ENCODE measurements at regions not wholly inside any gene's neighbourhood (a gene's known extent, or its start where the extent isn't known, plus 50 kb on each side); places are given as distances from the start of the nearest gene placed in this dataset.

DNA sequence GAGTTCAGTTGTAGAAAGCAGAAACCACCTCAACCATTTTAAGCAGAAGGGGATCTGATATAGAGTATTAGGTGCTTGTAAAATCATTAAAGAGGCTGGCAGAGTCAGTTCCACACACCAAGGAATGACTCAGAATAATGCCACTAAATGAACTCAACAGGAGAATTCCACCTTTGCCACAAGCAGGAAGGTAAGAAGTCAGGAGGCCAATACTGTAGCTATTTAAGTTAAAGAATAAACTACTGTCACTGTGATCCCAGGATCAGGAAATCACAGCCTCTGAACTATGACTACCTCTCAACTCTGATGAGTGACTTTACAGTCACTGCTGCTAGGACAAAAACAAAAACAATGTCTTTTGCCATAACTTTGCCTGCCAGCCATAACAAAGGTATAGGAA is 52.5 kb upstream of the PRMT6 start:
- no peaks in the 10 kb centered on the region for H4K20me1 ChIP-seq (ENCODE audit: insufficient read depth, low read length, poor library complexity, severe bottlenecking)
- no peak overlapping the region for H3K4me3 ChIP-seq (ENCODE audit: low read length, poor library complexity, severe bottlenecking)
- H3K36me3 ChIP-seq (ENCODE audit: insufficient read depth, low read length): no peaks in the 10 kb centered on the region
- no peaks in the 10 kb centered on the region for H3K4me1 ChIP-seq (ENCODE audit: insufficient read depth, low read length, poor library complexity, severe bottlenecking)
- H3K27me3 ChIP-seq (ENCODE audit: insufficient read depth, low read length, poor library complexity, severe bottlenecking): no peaks in the 10 kb centered on the region
- no peaks in the 10 kb centered on the region for H3K9me2 ChIP-seq (replicated peaks; ENCODE audit: low read depth, low read length)
- H3K79me2 ChIP-seq (ENCODE audit: insufficient read depth, low read length): no peaks in the 10 kb centered on the region
- H3K9ac ChIP-seq (ENCODE audit: low read depth, low read length, poor library complexity, severe bottlenecking): no peak overlapping the region
- TF ChIP-seq CTCF (conservative IDR thresholded peaks at IDR 0.05; ENCODE audit: low read length): no peak
- no peak for TF ChIP-seq EZH2phosphoT487 (IDR thresholded peaks at IDR 0.05; ENCODE audit: borderline replicate concordance)
- no peak overlapping the region for H2AFZ ChIP-seq (ENCODE audit: low read length)
- no peaks in the 10 kb centered on the region for H3K9me3 ChIP-seq (ENCODE audit: insufficient read depth, low read depth, low read length)
- no peak overlapping the region for H3K4me2 ChIP-seq (ENCODE audit: low read depth, low read length, poor library complexity, severe bottlenecking)
- H3F3A ChIP-seq (ENCODE audit: low read depth): no peaks in the 10 kb centered on the region

GRCh38 chr1:107004421-107004820 is 52.1 kb upstream of the PRMT6 start:
- Histone ChIP-seq H3K9me3 (ENCODE audit: insufficient read depth, low read depth, low read length) (no peaks in the 10 kb centered on the region), H4K20me1 (ENCODE audit: insufficient read depth, low read length, poor library complexity, severe bottlenecking) (no peaks in the 10 kb centered on the region), H2AFZ (ENCODE audit: low read length) (no peak overlapping the region), H3K27me3 (ENCODE audit: insufficient read depth, low read length, poor library complexity, severe bottlenecking) (no peaks in the 10 kb centered on the region), H3K4me1 (ENCODE audit: insufficient read depth, low read length, poor library complexity, severe bottlenecking) (no peaks in the 10 kb centered on the region), H3F3A (ENCODE audit: low read depth) (no peaks in the 10 kb centered on the region), H3K9ac (ENCODE audit: low read depth, low read length, poor library complexity, severe bottlenecking) (no peak overlapping the region), H3K4me3 (ENCODE audit: low read length, poor library complexity, severe bottlenecking) (no peak overlapping the region), H3K9me2 (replicated peaks; ENCODE audit: low read depth, low read length) (no peaks in the 10 kb centered on the region), H3K36me3 (ENCODE audit: insufficient read depth, low read length) (no peaks in the 10 kb centered on the region), H3K4me2 (ENCODE audit: low read depth, low read length, poor library complexity, severe bottlenecking) (no peak overlapping the region), H3K79me2 (ENCODE audit: insufficient read depth, low read length) (no peaks in the 10 kb centered on the region)
- TF ChIP-seq CTCF (conservative IDR thresholded peaks at IDR 0.05; ENCODE audit: low read length): no peak
- no peak for TF ChIP-seq EZH2phosphoT487 (IDR thresholded peaks at IDR 0.05; ENCODE audit: borderline replicate concordance)
